ENCODE measurements at regions not wholly inside any gene's neighbourhood (a gene's known extent, or its start where the extent isn't known, plus 50 kb on each side); places are given as distances from the start of the nearest gene placed in this dataset.

- Mint-ChIP-seq H3K27ac (no peak overlapping the region), H3K4me1 (peaks cover 1% of the 10 kb centered on the region), H3K27me3 (ENCODE audit: low read depth in 3 of 3) (no peaks in the 10 kb centered on the region), H3K4me3 (no peak overlapping the region), H3K9me3 (peaks cover 0 to 7% (median 2%) of the 10 kb centered on the region in 7 donors), H3K36me3 (no peaks in the 10 kb centered on the region)
- H3K4me1 ChIP-seq (ENCODE audit: control insufficient read depth in 1 of 2, insufficient read depth in 2 of 2, low read length in 2 of 2): no peaks in the 10 kb centered on the region
- H3K4me2 ChIP-seq (replicated peaks; ENCODE audit: extremely low read depth, low read length, poor library complexity, severe bottlenecking): no peak overlapping the region
- no peaks in the 10 kb centered on the region for H4K20me1 ChIP-seq (ENCODE audit: insufficient read depth, low read length)
- H3K36me3 ChIP-seq (replicated peaks in 1 of 2; ENCODE audit: control insufficient read depth in 1 of 2, insufficient read depth in 2 of 2, low read length in 2 of 2): no peaks in the 10 kb centered on the region
- H3K9me3 ChIP-seq (replicated peaks in 1 of 2; ENCODE audit: control insufficient read depth in 1 of 2, insufficient read depth in 1 of 2, low read length in 2 of 2): no peaks in the 10 kb centered on the region
- H2AFZ ChIP-seq (ENCODE audit: insufficient read depth, low read depth, low read length, poor library complexity, severe bottlenecking): no peak overlapping the region
- H3K9ac ChIP-seq (ENCODE audit: insufficient read depth, low read length, poor library complexity, severe bottlenecking): no peak overlapping the region
- no peak for TF ChIP-seq CTCF (IDR thresholded peaks at IDR 0.05)
- no peaks in the 10 kb centered on the region for H3K79me2 ChIP-seq (ENCODE audit: insufficient read depth, low read length)
- no peaks in the 10 kb centered on the region for H3K27me3 ChIP-seq (ENCODE audit: control insufficient read depth in 2 of 2, insufficient read depth in 2 of 2, low read length in 2 of 2)
- H3K27ac ChIP-seq (ENCODE audit: low read depth in 1 of 2, low read length in 2 of 2): no peak overlapping the region
- no peak for DNase-seq
- intact Hi-C loops (cut with micrococcal nuclease): no loop called here
- H3K4me3 ChIP-seq (replicated peaks in 1 of 3; ENCODE audit: low read depth in 2 of 3, low read length in 3 of 3): no peak overlapping the region
Measured at GRCh38 chr5:120314191-120314590, 149.9 kb upstream of the PRR16 start.

- H3K27ac ChIP-seq (ENCODE audit: low read depth in 1 of 2, low read length in 2 of 2): no peak overlapping the region
- Mint-ChIP-seq H3K9me3 (peaks cover 0 to 8% (median 2%) of the 10 kb centered on the region in 7 donors), H3K4me3 (no peak overlapping the region), H3K4me1 (peaks cover 2% of the 10 kb centered on the region), H3K27me3 (ENCODE audit: low read depth in 3 of 3) (no peaks in the 10 kb centered on the region), H3K27ac (no peak overlapping the region), H3K36me3 (no peaks in the 10 kb centered on the region)
- H3K79me2 ChIP-seq (ENCODE audit: insufficient read depth, low read length): no peaks in the 10 kb centered on the region
- no peaks in the 10 kb centered on the region for H4K20me1 ChIP-seq (ENCODE audit: insufficient read depth, low read length)
- H3K4me3 ChIP-seq (replicated peaks in 1 of 3; ENCODE audit: low read depth in 2 of 3, low read length in 3 of 3): no peak overlapping the region
- H3K4me1 ChIP-seq (ENCODE audit: control insufficient read depth in 1 of 2, insufficient read depth in 2 of 2, low read length in 2 of 2): no peaks in the 10 kb centered on the region
- no peaks in the 10 kb centered on the region for H3K9me3 ChIP-seq (replicated peaks in 1 of 2; ENCODE audit: control insufficient read depth in 1 of 2, insufficient read depth in 1 of 2, low read length in 2 of 2)
- H3K27me3 ChIP-seq (ENCODE audit: control insufficient read depth in 2 of 2, insufficient read depth in 2 of 2, low read length in 2 of 2): no peaks in the 10 kb centered on the region
- no peak overlapping the region for H3K4me2 ChIP-seq (replicated peaks; ENCODE audit: extremely low read depth, low read length, poor library complexity, severe bottlenecking)
- intact Hi-C loops (cut with micrococcal nuclease): no loop called here
- no peak for TF ChIP-seq CTCF (IDR thresholded peaks at IDR 0.05)
- no peak overlapping the region for H3K9ac ChIP-seq (ENCODE audit: insufficient read depth, low read length, poor library complexity, severe bottlenecking)
- H3K36me3 ChIP-seq (replicated peaks in 1 of 2; ENCODE audit: control insufficient read depth in 1 of 2, insufficient read depth in 2 of 2, low read length in 2 of 2): no peaks in the 10 kb centered on the region
- H2AFZ ChIP-seq (ENCODE audit: insufficient read depth, low read depth, low read length, poor library complexity, severe bottlenecking): no peak overlapping the region
- peak; percentile 9 to 41 (median 31) for DNase-seq
Measured at GRCh38 chr5:120320626-120321025, 143.5 kb upstream of the PRR16 start.
